K562 (cell line): ENCODE measurements at regions not wholly inside any gene's neighbourhood (a gene's known extent, or its start where the extent isn't known, plus 50 kb on each side); places are given as distances from the start of the nearest gene placed in this dataset.

Experiments used
- ATAC-seq: fragments of 200-7000 bp; cut with Tn5 transposase; 3 replicates; pipeline ENCODE4 v1.9.1; 2020; ENCODE audit warnings: moderate library complexity
- BruUV-seq: library from RNA; stranded (reverse); fragments of 400-500 nt; replicated peaks from 2 replicates; lab custom pipeline; 2021; lab: Mats Ljungman, UMichigan
- CTCF ChIA-PET: fragments of 300-600 bp; formaldehyde crosslinking; extraction: SDS; loops from one replicate; lab custom pipeline; 2021; ENCODE audit warnings: low intra/inter-chr PET ratio; lab: Yijun Ruan, JAX
- POLR2A ChIA-PET: fragments of 300-600, 350-650 bp; sonication (Branson Sonifier 250); formaldehyde crosslinking; extraction: SDS; loops from one replicate; lab custom pipeline; 2021; ENCODE audit warnings: antibody characterized with exemption, inconsistent platforms; lab: Yijun Ruan, JAX
- DNase-seq, 4 experiments: peaks; one replicate each; pipeline versions ENCODE4 v3.0.0 to v3.0.0-alpha.2; 2011 to 2018; ENCODE audit warnings: low spot score in 3 of 4, mixed read lengths in 3 of 4; ENCODE audit errors: extremely low read depth in 1 of 4
- FAIRE-seq: peaks from 2 replicates; lab custom pipeline; 2011; peaks lifted over from hg19 to GRCh38; lab: Jason Lieb, UNC
- H2AFZ ChIP-seq: 2 replicates; pipeline ENCODE4 v1.6.0; 2011; ENCODE audit warnings: low read depth, low read length, control low read depth, inconsistent platforms
- H3K27ac ChIP-seq: fragments of 200-600 bp; 3 replicates; pipeline ENCODE4 v1.8.0; 2011; ENCODE audit warnings: low read depth, mild to moderate bottlenecking, control low read depth, inconsistent platforms, low read length, moderate library complexity, mixed read lengths; ENCODE audit errors: extremely low read depth
- H3K27me3 ChIP-seq, 2 experiments: fragments of 300-600 bp in 1 of 2; 2 replicates in 1 of 2; 3 replicates in 1 of 2; pipeline versions ENCODE4 v1.6.0 to v1.8.0; 2011; ENCODE audit warnings: inconsistent platforms in 2 of 2, low read length in 2 of 2, mild to moderate bottlenecking in 1 of 2, mixed read lengths in 1 of 2, moderate library complexity in 1 of 2; ENCODE audit not compliant: control insufficient read depth in 2 of 2, insufficient read depth in 2 of 2
- H3K36me3 ChIP-seq: fragments of 300-600 bp; 3 replicates; pipeline ENCODE4 v1.8.0; 2011; ENCODE audit warnings: mild to moderate bottlenecking, low read length, inconsistent platforms; ENCODE audit not compliant: control insufficient read depth, insufficient read depth
- H3K4me1 ChIP-seq, 2 experiments: fragments of 200-600 bp in 1 of 2; replicated peaks in 1 of 2; 2 replicates in 1 of 2; 3 replicates in 1 of 2; pipeline versions ENCODE4 v1.5.1 to v1.8.0; 2011; ENCODE audit warnings: inconsistent platforms in 2 of 2, low read length in 2 of 2, mild to moderate bottlenecking in 1 of 2, mixed read lengths in 1 of 2, moderate library complexity in 1 of 2; ENCODE audit not compliant: control insufficient read depth in 2 of 2, insufficient read depth in 2 of 2
- H3K4me2 ChIP-seq: 2 replicates; pipeline ENCODE4 v1.6.1; 2011; ENCODE audit warnings: low read length, control low read depth, inconsistent platforms, mixed read lengths; ENCODE audit not compliant: insufficient read depth
- H3K4me3 ChIP-seq: fragments of 200-600 bp; sonication (generic), shearing (Covaris generic); 2 replicates; pipeline ENCODE4 v1.5.1; 2016; ENCODE audit warnings: control low read depth, inconsistent platforms
- H3K79me2 ChIP-seq: fragments of 200-600 bp; 3 replicates; pipeline ENCODE4 v1.8.0; 2011; ENCODE audit warnings: low read length, inconsistent platforms; ENCODE audit not compliant: control insufficient read depth, insufficient read depth
- H3K9ac ChIP-seq, 2 experiments: 2 replicates each; pipeline versions ENCODE4 v1.6.0 to v1.6.1; 2011; ENCODE audit warnings: low read depth in 2 of 2, low read length in 2 of 2, control low read depth in 1 of 2, inconsistent platforms in 1 of 2, mild to moderate bottlenecking in 1 of 2, mixed read lengths in 1 of 2; ENCODE audit not compliant: insufficient read depth in 1 of 2
- H3K9me1 ChIP-seq: one replicate; pipeline ENCODE4 v1.6.0; 2011; ENCODE audit warnings: inconsistent platforms, mild to moderate bottlenecking, low read length, moderate library complexity; ENCODE audit not compliant: control insufficient read depth, insufficient read depth
- H3K9me3 ChIP-seq: replicated peaks from 2 replicates; pipeline ENCODE4 v1.5.1; 2011; ENCODE audit warnings: low read depth, low read length, inconsistent platforms; ENCODE audit not compliant: control insufficient read depth, insufficient read depth
- H4K20me1 ChIP-seq: replicated peaks from 2 replicates; pipeline ENCODE4 v1.6.1; 2011; ENCODE audit warnings: low read length, inconsistent platforms, mixed read lengths; ENCODE audit not compliant: control insufficient read depth, insufficient read depth
- ARID2 ChIP-seq: fragments of 450-650 bp; IDR thresholded peaks from 2 replicates; pipeline ENCODE4 v1.6.1; 2017; ENCODE audit warnings: antibody characterized with exemption, mild to moderate bottlenecking
- CSDE1 ChIP-seq, 2 experiments: fragments of 450-650 bp; IDR thresholded peaks; 2 replicates each; pipeline ENCODE4 v1.6.1; 2016; ENCODE audit warnings: mild to moderate bottlenecking in 1 of 2
- HES1 ChIP-seq: fragments of 450-650 bp; IDR thresholded peaks from 2 replicates; pipeline ENCODE4 v1.6.1; 2016; ENCODE audit warnings: low read depth, mild to moderate bottlenecking, moderate library complexity
- HOXB6 ChIP-seq: fragments of 250-450 bp; sonication (Bioruptor Pico); IDR thresholded peaks from 2 replicates; pipeline ENCODE4 v1.5.1; 2022; ENCODE audit warnings: mild to moderate bottlenecking, borderline replicate concordance
- MIER1 ChIP-seq: fragments of 450-650 bp; IDR thresholded peaks from 2 replicates; pipeline ENCODE4 v1.6.1; 2016; ENCODE audit warnings: antibody characterized with exemption, mild to moderate bottlenecking, low read depth
- MXI1 ChIP-seq: IDR thresholded peaks from 2 replicates; pipeline ENCODE4 v1.6.1; 2011; ENCODE audit warnings: low read depth, mild to moderate bottlenecking, improper control_type of control experiment, low read length
- NONO ChIP-seq, 2 experiments: fragments of 200-400 bp in 1 of 2; fragments of 450-650 bp in 1 of 2; formaldehyde crosslinking in 1 of 2; IDR thresholded peaks; 2 replicates each; pipeline ENCODE4 v1.6.1; 2017; ENCODE audit warnings: low read depth in 2 of 2, mild to moderate bottlenecking in 2 of 2, moderate library complexity in 2 of 2, low read length in 1 of 2
- RNF2 ChIP-seq: sonication (generic); IDR thresholded peaks from 2 replicates; pipeline ENCODE4 v1.6.1; 2016
- RREB1 ChIP-seq: fragments of 250-450 bp; sonication (Bioruptor Pico); IDR thresholded peaks from 2 replicates; pipeline ENCODE4 v1.4.0; 2020
- SIX5 ChIP-seq, 2 experiments: IDR thresholded peaks; 2 replicates each; pipeline ENCODE4 v1.6.1; 2011; ENCODE audit warnings: low read length in 2 of 2, borderline replicate concordance in 1 of 2, low read depth in 1 of 2, mild to moderate bottlenecking in 1 of 2, moderate library complexity in 1 of 2; ENCODE audit not compliant: insufficient read depth in 1 of 2
- SP1 ChIP-seq: sonication (generic); formaldehyde crosslinking; IDR thresholded peaks from 2 replicates; pipeline ENCODE4 v1.8.1; 2022; ENCODE audit warnings: mild to moderate bottlenecking, missing genetic modification reagents
- YY1 ChIP-seq, 3 experiments: IDR thresholded peaks; 2 replicates each; pipeline ENCODE4 v1.6.1; 2011; ENCODE audit warnings: low read length in 2 of 3, mild to moderate bottlenecking in 2 of 3, moderate library complexity in 2 of 3, borderline replicate concordance in 1 of 3, control low read depth in 1 of 3, low read depth in 1 of 3; ENCODE audit not compliant: insufficient read depth in 3 of 3, insufficient replicate concordance in 2 of 3, control insufficient read depth in 1 of 3, insufficient read length in 1 of 3; ENCODE audit errors: extremely low read depth in 1 of 3
- ZNF76 ChIP-seq: fragments of 250-450 bp; sonication (Bioruptor Pico); IDR thresholded peaks from 2 replicates; pipeline ENCODE4 v1.4.0; 2020; ENCODE audit warnings: mild to moderate bottlenecking, moderate library complexity, borderline replicate concordance
- ZSCAN32 ChIP-seq: fragments of 450-650 bp; formaldehyde crosslinking; IDR thresholded peaks from 2 replicates; pipeline ENCODE4 v1.4.0; 2020; ENCODE audit warnings: mild to moderate bottlenecking, moderate library complexity
- WGBS: fragments of 100-300 bp; shearing (Covaris generic); methylation state at CpG from one replicate; pipeline ENCODE4 v1.1.6; 2016; ENCODE audit warnings: low coverage, mixed read lengths; ENCODE audit not compliant: insufficient coverage; ENCODE audit errors: missing lambda C conversion rate; 5-methylcytosine and 5-hydroxymethylcytosine counted together
- in situ Hi-C: fragments of 300-500 bp; cut with MboI; formaldehyde crosslinking; loops from 4 replicates; pipeline ENCODE4 v1.15.0; 2018; ENCODE audit warnings: inconsistent platforms, mixed read lengths
- intact Hi-C: fragments of 100-400 bp; cut with micrococcal nuclease; formaldehyde crosslinking; loops from 2 replicates; pipeline ENCODE4 v1.14.2; 2022

GRCh38 chr4:123698556-123698955 lies 302.0 kb downstream of the SPRY1 start (continued):
- TF ChIP-seq RREB1, result no peak
- no peak for TF ChIP-seq SIX5 (IDR thresholded peaks at IDR 0.05; ENCODE audit: borderline replicate concordance in 1 of 2, insufficient read depth in 1 of 2, low read depth in 1 of 2, low read length in 2 of 2)
- TF ChIP-seq RNF2, result no peak

- Histone ChIP-seq H3K9ac (no peak overlapping the region), H3K27ac (no peak overlapping the region), H3K9me1 (no peaks in the 10 kb centered on the region), H3K4me3 (no peak overlapping the region), H3K4me2 (no peak overlapping the region), H3K79me2 (no peaks in the 10 kb centered on the region), H3K9me3 (no peaks in the 10 kb centered on the region), H2AFZ (no peak overlapping the region), H3K27me3 (no peaks in the 10 kb centered on the region), H3K36me3 (no peaks in the 10 kb centered on the region), H4K20me1 (no peaks in the 10 kb centered on the region), H3K4me1 (no peaks in the 10 kb centered on the region)
- no TSS peak for BruUV-seq
- 1% methylated on average over 6 of the region's 6 CpGs for WGBS
- DNase-seq, result no peak
- intact Hi-C loops (no loop called here), in situ Hi-C loops (no loop called here)
- ChIA-PET CTCF (no interaction called here), POLR2A (no interaction called here)
- FAIRE-seq, result no peak
- ATAC-seq, result no peak
- TF ChIP-seq YY1 (IDR thresholded peaks at IDR 0.05; ENCODE audit: borderline replicate concordance in 1 of 3, control insufficient read depth in 1 of 3, extremely low read depth in 1 of 3, insufficient read depth in 3 of 3, insufficient read length in 1 of 3, insufficient replicate concordance in 2 of 3, low read depth in 1 of 3, low read length in 2 of 3) (no peak), MXI1 (no peak), CSDE1 (IDR thresholded peaks at IDR 0.05) (no peak), SP1 (no peak), NONO (IDR thresholded peaks at IDR 0.05; ENCODE audit: low read depth in 2 of 2, low read length in 1 of 2) (no peak), ARID2 (no peak), ZNF76 (CRISPR knock-in tag) (no peak), HOXB6 (CRISPR knock-in tag) (no peak), HES1 (no peak), ZSCAN32 (no peak), MIER1 (no peak)
Observed at GRCh38 chr4:123699880-123700771, 303.5 kb downstream of the SPRY1 start.
